ENCODE measurements at regions not wholly inside any gene's neighbourhood (a gene's known extent, or its start where the extent isn't known, plus 50 kb on each side); places are given as distances from the start of the nearest gene placed in this dataset.

GRCh38 chr13:62631124-62631523, 1215.5 kb upstream of the PCDH20 start:
- no peak for DNase-seq (ENCODE audit: low spot score)
- no peak for TF ChIP-seq CTCF (conservative IDR thresholded peaks at IDR 0.05; ENCODE audit: low read depth)
- no peak overlapping the region for H3K27ac ChIP-seq
- CTCF ChIA-PET = interaction anchor here (0.5 kb wide), 1 partner anchor 914 kb away, joined by 3 read pairs; no protein-coding TSS in a partner anchor
- POLR2A ChIA-PET (ENCODE audit: low non-redundant PET) = no interaction called here

GRCh38 chr13:62629618-62630017, 1214.0 kb upstream of the PCDH20 start:
- H3K27ac ChIP-seq = no peak overlapping the region
- DNase-seq (ENCODE audit: low spot score) = no peak
- POLR2A ChIA-PET (ENCODE audit: low non-redundant PET) = no interaction called here
- CTCF ChIA-PET = no interaction called here
- TF ChIP-seq CTCF (conservative IDR thresholded peaks at IDR 0.05; ENCODE audit: low read depth) = no peak

- ChIA-PET CTCF (no interaction called here), POLR2A (ENCODE audit: low non-redundant PET) (no interaction called here)
- TF ChIP-seq CTCF (conservative IDR thresholded peaks at IDR 0.05; ENCODE audit: low read depth) = no peak
- DNase-seq (ENCODE audit: low spot score) = no peak
- H3K27ac ChIP-seq = no peak overlapping the region
Measured at GRCh38 chr13:62627226-62627625, 1211.6 kb upstream of the PCDH20 start.

- ChIA-PET CTCF (interaction anchor here (0.7 kb wide), 1 partner anchor 134 kb away, joined by 3 read pairs; no protein-coding TSS in a partner anchor), POLR2A (ENCODE audit: low non-redundant PET) (no interaction called here)
- no peak for TF ChIP-seq CTCF (conservative IDR thresholded peaks at IDR 0.05; ENCODE audit: low read depth)
- no peak overlapping the region for H3K27ac ChIP-seq
- no peak for DNase-seq (ENCODE audit: low spot score)
Measured at GRCh38 chr13:62626771-62627170, 1211.1 kb upstream of the PCDH20 start.

- ChIA-PET POLR2A (ENCODE audit: low non-redundant PET) (no interaction called here), CTCF (no interaction called here)
- DNase-seq (ENCODE audit: low spot score) = no peak
- no peak overlapping the region for H3K27ac ChIP-seq
- no peak for TF ChIP-seq CTCF (conservative IDR thresholded peaks at IDR 0.05; ENCODE audit: low read depth)
Measured at GRCh38 chr13:62625214-62625881, 1209.7 kb upstream of the PCDH20 start.

- TF ChIP-seq CTCF (conservative IDR thresholded peaks at IDR 0.05; ENCODE audit: low read depth) = no peak
- no peak for DNase-seq (ENCODE audit: low spot score)
- CTCF ChIA-PET = interaction anchor here (0.7 kb wide), 1 partner anchor 577 kb away, joined by 3 read pairs; no protein-coding TSS in a partner anchor
- H3K27ac ChIP-seq = no peak overlapping the region
- POLR2A ChIA-PET (ENCODE audit: low non-redundant PET) = no interaction called here
Measured at GRCh38 chr13:62613819-62614218, 1198.2 kb upstream of the PCDH20 start.
